ENCODE measurements at regions not wholly inside any gene's neighbourhood (a gene's known extent, or its start where the extent isn't known, plus 50 kb on each side); places are given as distances from the start of the nearest gene placed in this dataset.

- TF ChIP-seq CREB5 (CRISPR knock-in tag; IDR thresholded peaks at IDR 0.05; ENCODE audit: low read depth) (no peak), CSRNP3 (CRISPR knock-in tag; IDR thresholded peaks at IDR 0.05) (no peak)
Observed at GRCh38 chr9:34866614-34867013, 91.5 kb upstream of the PHF24 start.
